BLaER1 (cell line): ENCODE measurements at regions not wholly inside any gene's neighbourhood (a gene's known extent, or its start where the extent isn't known, plus 50 kb on each side); places are given as distances from the start of the nearest gene placed in this dataset.
A peak's percentile ranks its signal among the peaks of the same experiment; 100 is the strongest.

Source experiments
- H3K27ac ChIP-seq: shearing (Covaris generic); formaldehyde crosslinking; 2 replicates; pipeline ENCODE4 v1.8.1; 2022
- H3K27me3 ChIP-seq: shearing (Covaris generic); formaldehyde crosslinking; 2 replicates; pipeline ENCODE4 v1.8.1; 2022
- H3K36me3 ChIP-seq: shearing (Covaris generic); formaldehyde crosslinking; 2 replicates; pipeline ENCODE4 v1.8.1; 2022
- H3K4me1 ChIP-seq: shearing (Covaris generic); formaldehyde crosslinking; 2 replicates; pipeline ENCODE4 v1.8.1; 2022
- H3K4me2 ChIP-seq: shearing (Covaris generic); formaldehyde crosslinking; 2 replicates; pipeline ENCODE4 v1.8.1; 2022
- H3K4me3 ChIP-seq: shearing (Covaris generic); formaldehyde crosslinking; 2 replicates; pipeline ENCODE4 v1.8.1; 2022
- H3K9ac ChIP-seq: shearing (Covaris generic); formaldehyde crosslinking; 2 replicates; pipeline ENCODE4 v1.8.1; 2022
- H3K9me3 ChIP-seq: shearing (Covaris generic); formaldehyde crosslinking; 2 replicates; pipeline ENCODE4 v1.8.1; 2022
- H4K20me1 ChIP-seq: shearing (Covaris generic); formaldehyde crosslinking; 2 replicates; pipeline ENCODE4 v1.8.1; 2022
- Cebpa-rat ChIP-seq: shearing (Covaris generic); IDR thresholded peaks from 2 replicates; pipeline ENCODE4 v1.8.1; 2022

DNA sequence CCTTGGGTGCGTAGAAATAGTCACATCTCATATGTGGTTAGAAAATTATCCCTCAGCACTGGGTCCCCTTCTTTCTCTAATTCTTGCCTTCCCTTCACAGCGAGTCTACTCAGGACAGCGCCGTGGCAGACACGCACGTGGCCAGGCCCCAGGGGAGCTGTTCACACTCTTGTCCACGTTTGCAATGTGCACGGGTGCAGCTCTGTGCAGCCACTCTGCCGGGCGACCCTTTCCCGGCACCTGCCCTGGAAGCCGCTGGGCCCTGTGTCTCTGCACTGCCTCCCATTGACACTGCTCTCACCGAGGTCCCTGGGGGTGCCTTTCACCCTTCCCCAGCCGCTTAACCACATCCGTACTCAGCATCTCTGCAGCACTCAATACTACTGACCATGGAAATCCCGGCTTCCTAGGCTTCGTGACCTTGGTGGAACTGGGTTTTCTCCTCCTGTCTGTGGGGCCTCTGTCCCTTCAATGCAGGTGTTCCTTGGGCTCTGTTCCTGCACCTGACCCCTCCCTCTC, 104.9 kb downstream of the DACT2 start:
- H4K20me1 ChIP-seq, result 0 out of 2 replicates have a peak, but pooled peaks cover 5% of the 10 kb centered on the region
- no peaks in the 10 kb centered on the region for H3K9me3 ChIP-seq
- TF ChIP-seq Cebpa-rat, result no peak
- H3K9ac ChIP-seq, result no peak overlapping the region
- no peaks in the 10 kb centered on the region for H3K27me3 ChIP-seq
- peak overlapping the region; percentile 5; the same call in 1 of the 2 replicates for H3K4me3 ChIP-seq
- H3K27ac ChIP-seq, result no peak overlapping the region
- H3K4me1 ChIP-seq, result peaks cover 81% of the 10 kb centered on the region
- H3K4me2 ChIP-seq, result peak overlapping the region; percentile 83
- H3K36me3 ChIP-seq, result no peaks in the 10 kb centered on the region

DNA sequence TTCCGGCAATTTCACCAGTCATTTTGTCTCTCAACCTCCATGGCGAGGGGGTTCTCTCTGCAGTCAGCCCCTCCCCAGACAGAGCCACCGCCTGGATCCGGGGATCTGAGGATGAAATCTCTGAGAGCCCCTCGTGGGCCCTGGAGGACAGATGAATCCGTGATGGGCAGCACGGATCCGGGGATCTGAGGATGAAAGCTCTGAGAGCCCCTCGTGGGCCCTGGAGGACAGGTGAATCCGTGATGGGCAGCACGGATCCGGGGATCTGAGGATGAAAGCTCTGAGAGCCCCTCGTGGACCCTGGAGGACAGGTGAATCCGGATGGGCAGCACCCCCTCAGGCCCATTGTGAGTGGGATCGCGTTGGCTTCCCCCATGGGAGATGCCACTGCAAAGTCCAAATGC, 106.5 kb downstream of the DACT2 start:
- H3K4me2 ChIP-seq, result peak overlapping the region; percentile 83
- no peak overlapping the region for H3K9ac ChIP-seq
- H3K4me1 ChIP-seq, result peaks cover 88% of the 10 kb centered on the region
- H3K4me3 ChIP-seq, result no peak overlapping the region
- H3K36me3 ChIP-seq, result no peaks in the 10 kb centered on the region
- H3K27ac ChIP-seq, result no peak overlapping the region
- H3K9me3 ChIP-seq, result no peaks in the 10 kb centered on the region
- 0 out of 2 replicates have a peak, but pooled peaks cover 5% of the 10 kb centered on the region for H4K20me1 ChIP-seq
- no peaks in the 10 kb centered on the region for H3K27me3 ChIP-seq
- TF ChIP-seq Cebpa-rat, result no peak

GRCh38 chr6:168212362-168212761, 107.2 kb downstream of the DACT2 start:
- no peak for TF ChIP-seq Cebpa-rat

DNA sequence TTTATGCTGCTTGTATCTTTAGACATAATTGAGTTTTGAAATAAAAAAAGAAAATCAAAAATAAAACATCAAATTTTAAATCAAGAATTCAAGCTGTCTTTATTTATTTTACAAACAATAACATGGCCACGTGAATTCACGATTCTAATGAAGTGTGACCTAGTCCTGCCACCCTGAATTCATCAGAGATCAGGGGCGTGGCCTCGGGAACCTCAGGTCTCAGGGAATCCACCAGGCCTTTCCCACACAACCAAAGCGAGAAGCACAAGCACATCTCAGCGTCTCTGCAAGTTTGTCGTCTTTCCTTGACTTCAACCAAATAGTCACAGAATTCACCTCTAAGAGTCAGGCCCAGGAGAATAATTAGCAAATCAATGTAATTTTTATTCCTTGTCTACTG, 107.9 kb downstream of the DACT2 start:
- H3K9ac ChIP-seq, result no peak overlapping the region
- no peaks in the 10 kb centered on the region for H3K27me3 ChIP-seq
- TF ChIP-seq Cebpa-rat, result no peak
- 0 out of 2 replicates have a peak, but pooled peaks cover 5% of the 10 kb centered on the region for H4K20me1 ChIP-seq
- H3K27ac ChIP-seq, result no peak overlapping the region
- H3K36me3 ChIP-seq, result no peaks in the 10 kb centered on the region
- no peaks in the 10 kb centered on the region for H3K9me3 ChIP-seq
- H3K4me1 ChIP-seq, result peaks cover 88% of the 10 kb centered on the region
- no peak overlapping the region for H3K4me2 ChIP-seq
- H3K4me3 ChIP-seq, result no peak overlapping the region

More at GRCh38 chr6:168212362-168212761, 107.2 kb downstream of the DACT2 start:
- Histone ChIP-seq H4K20me1 (0 out of 2 replicates have a peak, but pooled peaks cover 5% of the 10 kb centered on the region), H3K9me3 (no peaks in the 10 kb centered on the region), H3K9ac (no peak overlapping the region), H3K4me3 (no peak overlapping the region), H3K36me3 (no peaks in the 10 kb centered on the region), H3K4me2 (no peak overlapping the region), H3K4me1 (peaks cover 88% of the 10 kb centered on the region), H3K27ac (no peak overlapping the region), H3K27me3 (no peaks in the 10 kb centered on the region)

- Histone ChIP-seq H4K20me1 (0 out of 2 replicates have a peak, but pooled peaks cover 5% of the 10 kb centered on the region), H3K27ac (no peak overlapping the region), H3K4me3 (no peak overlapping the region), H3K27me3 (no peaks in the 10 kb centered on the region), H3K4me2 (peak overlapping the region; percentile 46), H3K9me3 (peaks cover under 1% of the 10 kb centered on the region), H3K4me1 (peaks cover 83% of the 10 kb centered on the region), H3K9ac (no peak overlapping the region), H3K36me3 (no peaks in the 10 kb centered on the region)
- no peak for TF ChIP-seq Cebpa-rat
Observed at GRCh38 chr6:168210239-168211105, 109.1 kb downstream of the DACT2 start.

GRCh38 chr6:168209420-168209819, 110.2 kb downstream of the DACT2 start:
- no peaks in the 10 kb centered on the region for H3K27me3 ChIP-seq
- H3K4me2 ChIP-seq, result peak overlapping the region; percentile 56
- H3K27ac ChIP-seq, result no peak overlapping the region; the same call in 1 of the 2 replicates
- H3K9me3 ChIP-seq, result peaks cover 11% of the 10 kb centered on the region
- peaks cover 4% of the 10 kb centered on the region; the same call in 1 of the 2 replicates for H3K36me3 ChIP-seq
- no peak overlapping the region for H3K9ac ChIP-seq
- TF ChIP-seq Cebpa-rat, result no peak
- H4K20me1 ChIP-seq, result no peaks in the 10 kb centered on the region
- peaks cover 72% of the 10 kb centered on the region for H3K4me1 ChIP-seq
- no peak overlapping the region for H3K4me3 ChIP-seq

DNA sequence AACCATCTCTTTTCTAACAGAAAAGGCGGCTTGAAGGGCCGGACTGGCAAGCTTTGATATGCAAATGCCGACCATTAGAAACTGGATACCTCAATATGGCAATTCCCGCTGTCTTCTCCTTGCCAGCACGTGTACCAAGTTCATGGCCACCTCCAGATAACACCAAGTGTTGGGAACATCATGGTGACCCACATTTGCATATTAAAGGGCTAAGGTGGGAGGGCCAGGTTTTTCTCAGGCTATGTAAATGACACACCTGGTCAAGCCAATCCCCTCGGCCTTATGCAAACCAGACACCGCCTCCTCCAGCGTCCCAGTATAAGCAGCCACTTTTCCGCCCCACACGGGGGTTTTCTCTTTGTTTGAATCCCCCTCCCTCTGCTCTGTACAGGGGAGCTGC, 110.7 kb downstream of the DACT2 start:
- no peaks in the 10 kb centered on the region for H4K20me1 ChIP-seq
- H3K4me2 ChIP-seq, result peak overlapping the region; percentile 56
- H3K27ac ChIP-seq, result no peak overlapping the region
- TF ChIP-seq Cebpa-rat, result no peak
- no peaks in the 10 kb centered on the region for H3K27me3 ChIP-seq
- H3K4me1 ChIP-seq, result peaks cover 66% of the 10 kb centered on the region
- H3K4me3 ChIP-seq, result no peak overlapping the region
- peaks cover 17% of the 10 kb centered on the region for H3K9me3 ChIP-seq
- H3K9ac ChIP-seq, result no peak overlapping the region
- H3K36me3 ChIP-seq, result peaks cover 4% of the 10 kb centered on the region; the same call in 1 of the 2 replicates

DNA sequence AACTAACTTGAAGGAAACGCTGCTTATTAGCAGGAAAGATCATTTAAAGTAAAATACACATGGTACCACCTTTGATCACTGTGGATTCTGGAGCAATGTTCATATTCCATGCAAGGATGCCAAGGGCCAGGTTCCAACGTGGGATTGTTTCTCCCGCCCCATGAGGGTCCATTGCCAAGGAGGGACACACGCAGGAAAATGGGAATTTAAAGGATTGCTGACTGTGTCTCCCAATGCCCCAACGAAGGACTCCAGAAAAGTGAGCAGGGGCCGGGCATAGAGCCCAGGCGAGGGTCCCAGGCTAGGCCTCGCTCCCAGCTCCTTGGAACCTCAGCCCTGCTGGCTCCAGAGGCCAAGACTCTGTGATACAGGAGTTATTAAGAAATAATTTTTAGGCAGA, 111.2 kb downstream of the DACT2 start:
- peak overlapping the region; percentile 49 for H3K4me2 ChIP-seq
- TF ChIP-seq Cebpa-rat, result no peak
- H3K27ac ChIP-seq, result no peak overlapping the region
- H3K4me1 ChIP-seq, result peaks cover 62% of the 10 kb centered on the region
- no peaks in the 10 kb centered on the region for H4K20me1 ChIP-seq
- peaks cover 21% of the 10 kb centered on the region for H3K9me3 ChIP-seq
- H3K4me3 ChIP-seq, result no peak overlapping the region
- H3K9ac ChIP-seq, result no peak overlapping the region
- no peaks in the 10 kb centered on the region for H3K27me3 ChIP-seq
- H3K36me3 ChIP-seq, result peaks cover 4% of the 10 kb centered on the region; the same call in 1 of the 2 replicates

DNA sequence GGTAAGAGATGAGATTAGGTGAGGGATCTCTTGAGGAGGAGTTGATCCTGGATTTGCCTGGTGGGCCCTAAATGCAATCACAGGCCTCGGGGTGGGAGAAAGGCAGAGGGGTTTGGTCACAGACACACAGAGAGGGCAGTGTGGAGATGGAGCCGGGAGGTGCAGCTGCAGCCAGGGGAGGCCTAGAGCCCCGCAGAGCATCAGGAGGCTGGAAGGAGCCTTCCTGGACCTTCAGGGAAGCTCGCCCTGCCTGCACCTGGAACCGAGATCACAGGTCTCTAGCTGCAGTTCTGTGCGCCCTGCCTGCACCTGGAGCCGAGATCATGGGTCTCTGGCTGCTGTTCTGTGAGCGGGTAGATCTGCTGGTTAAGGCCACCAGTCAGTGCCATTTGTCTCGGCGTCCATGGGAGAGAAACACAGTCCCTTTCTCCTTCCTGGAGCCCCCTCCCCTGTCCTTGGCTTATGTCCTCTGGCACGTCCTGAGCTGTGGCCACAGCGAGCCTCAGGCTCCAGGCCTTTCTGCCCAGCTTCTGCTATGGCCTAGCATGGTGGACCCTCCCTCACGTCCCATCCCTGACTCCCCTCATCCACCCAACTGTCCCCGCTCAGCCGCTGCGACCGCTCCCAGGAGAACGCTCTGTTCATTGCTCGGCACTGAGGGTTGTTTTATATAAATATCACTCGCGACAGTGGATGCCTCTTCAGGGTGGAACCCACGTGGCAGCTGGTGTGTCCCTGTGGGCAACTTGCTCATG, 112.0 kb downstream of the DACT2 start:
- Histone ChIP-seq H3K36me3 (peaks cover 4% of the 10 kb centered on the region; the same call in 1 of the 2 replicates), H3K4me2 (peak overlapping the region; percentile 49), H3K4me3 (no peak overlapping the region), H3K27ac (no peak overlapping the region), H3K4me1 (peaks cover 54% of the 10 kb centered on the region), H3K27me3 (no peaks in the 10 kb centered on the region), H4K20me1 (no peaks in the 10 kb centered on the region), H3K9ac (no peak overlapping the region), H3K9me3 (peaks cover 21% of the 10 kb centered on the region)
- TF ChIP-seq Cebpa-rat, result no peak
